ENCODE measurements at regions not wholly inside any gene's neighbourhood (a gene's known extent, or its start where the extent isn't known, plus 50 kb on each side); places are given as distances from the start of the nearest gene placed in this dataset.

- H3K4me3 ChIP-seq (ENCODE audit: low read depth, low read length), result no peak overlapping the region
- DNase-seq (ENCODE audit: low read depth), result no peak
- TF ChIP-seq CTCF (conservative IDR thresholded peaks at IDR 0.05; ENCODE audit: low read depth, low read length), result no peak
These were observed 270.0 kb upstream of the PROK2 start for GRCh38 chr3:72054976-72055375.

- no peak for DNase-seq (ENCODE audit: low read depth)
- no peak for TF ChIP-seq CTCF (conservative IDR thresholded peaks at IDR 0.05; ENCODE audit: low read depth, low read length)
- H3K4me3 ChIP-seq (ENCODE audit: low read depth, low read length), result no peak overlapping the region
These were observed 268.0 kb upstream of the PROK2 start for GRCh38 chr3:72052841-72053409.

GRCh38 chr3:72050771-72051170 lies 265.8 kb upstream of the PROK2 start:
- no peak for TF ChIP-seq CTCF (conservative IDR thresholded peaks at IDR 0.05; ENCODE audit: low read depth, low read length)
- H3K4me3 ChIP-seq (ENCODE audit: low read depth, low read length), result no peak overlapping the region
- DNase-seq (ENCODE audit: low read depth), result no peak

GRCh38 chr3:72050048-72050632 lies 265.2 kb upstream of the PROK2 start:
- TF ChIP-seq CTCF (conservative IDR thresholded peaks at IDR 0.05; ENCODE audit: low read depth, low read length), result no peak
- H3K4me3 ChIP-seq (ENCODE audit: low read depth, low read length), result no peak overlapping the region
- DNase-seq (ENCODE audit: low read depth), result peak; percentile 50

GRCh38 chr3:72049300-72049699 lies 264.4 kb upstream of the PROK2 start:
- no peak for DNase-seq (ENCODE audit: low read depth)
- no peak for TF ChIP-seq CTCF (conservative IDR thresholded peaks at IDR 0.05; ENCODE audit: low read depth, low read length)
- H3K4me3 ChIP-seq (ENCODE audit: low read depth, low read length), result no peak overlapping the region

GRCh38 chr3:72048873-72049272 lies 263.9 kb upstream of the PROK2 start:
- no peak for TF ChIP-seq CTCF (conservative IDR thresholded peaks at IDR 0.05; ENCODE audit: low read depth, low read length)
- no peak for DNase-seq (ENCODE audit: low read depth)
- H3K4me3 ChIP-seq (ENCODE audit: low read depth, low read length), result no peak overlapping the region

GRCh38 chr3:72047221-72047871 lies 262.4 kb upstream of the PROK2 start:
- TF ChIP-seq CTCF (conservative IDR thresholded peaks at IDR 0.05; ENCODE audit: low read depth, low read length), result no peak
- DNase-seq (ENCODE audit: low read depth), result no peak
- H3K4me3 ChIP-seq (ENCODE audit: low read depth, low read length), result no peak overlapping the region
